Progenitor cell of endocrine pancreas (in vitro differentiated cells): ENCODE measurements at regions not wholly inside any gene's neighbourhood (a gene's known extent, or its start where the extent isn't known, plus 50 kb on each side); places are given as distances from the start of the nearest gene placed in this dataset.

Source experiments
- DNase-seq: peaks from one replicate; pipeline ENCODE4 v3.0.0; 2021; ENCODE audit warnings: low spot score; ENCODE audit not compliant: unreplicated experiment
- H3K27ac Mint-ChIP-seq: 2 replicates; pipeline ENCODE4 v1.8.0; 2021; ENCODE audit warnings: mild to moderate bottlenecking, moderate library complexity, mixed read lengths
- H3K27me3 Mint-ChIP-seq: 2 replicates; pipeline ENCODE4 v1.8.0; 2021; ENCODE audit warnings: mixed read lengths
- H3K36me3 Mint-ChIP-seq: 2 replicates; pipeline ENCODE4 v1.8.0; 2022; ENCODE audit warnings: mixed read lengths; ENCODE audit not compliant: insufficient read depth
- H3K4me1 Mint-ChIP-seq: 2 replicates; pipeline ENCODE4 v1.8.0; 2021; ENCODE audit warnings: low read depth, mixed read lengths
- H3K4me3 Mint-ChIP-seq: 2 replicates; pipeline ENCODE4 v1.8.0; 2021; ENCODE audit warnings: low read depth, mild to moderate bottlenecking, moderate library complexity, mixed read lengths
- H3K9me3 Mint-ChIP-seq: 2 replicates; pipeline ENCODE4 v1.8.0; 2021; ENCODE audit warnings: low read depth, mixed read lengths
- TF ChIP-seq, protein P1 (sequence below): fragments of 200-600 bp; sonication (generic); IDR thresholded peaks from one replicate; pipeline ENCODE4 v1.5.0; 2021; ENCODE audit warnings: antibody characterized with exemption, mild to moderate bottlenecking; ENCODE audit not compliant: unreplicated experiment

DNA sequence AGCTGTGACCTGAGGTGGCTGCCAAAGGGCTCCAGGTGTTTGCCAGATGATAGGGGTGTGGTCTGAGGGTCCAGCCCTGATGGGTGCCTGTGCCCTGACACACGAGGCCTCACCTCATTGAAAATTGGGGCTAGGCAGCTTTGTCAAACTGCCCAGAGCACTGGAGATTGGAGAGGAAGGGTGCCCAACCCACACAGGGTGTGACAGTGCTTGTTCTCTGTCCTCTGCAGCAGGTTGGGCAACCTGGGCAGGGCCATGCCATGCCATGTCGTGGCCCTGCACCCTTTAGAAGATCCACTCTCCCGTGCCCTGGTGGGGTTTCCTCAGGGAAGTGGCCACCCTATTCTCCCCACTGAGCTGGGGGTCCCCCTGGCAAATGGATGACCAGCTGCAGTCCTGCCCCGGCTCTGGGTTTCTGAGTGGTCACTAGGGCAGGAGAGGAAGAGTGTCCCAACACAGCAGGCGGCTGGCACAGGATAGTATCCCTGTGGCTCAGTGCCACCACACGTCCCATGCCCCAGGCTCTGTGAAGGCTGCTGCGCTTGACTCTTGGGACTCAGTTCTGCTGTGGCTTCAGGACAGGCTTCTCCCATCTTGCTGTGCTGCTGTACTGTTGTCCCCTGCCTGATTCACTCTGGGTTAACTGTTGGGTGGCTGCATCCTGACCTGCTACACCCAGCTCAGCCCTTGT, 100.8 kb upstream of the PITX1 start:
- no peak for DNase-seq
- H3K4me1 Mint-ChIP-seq: peaks cover 12% of the 10 kb centered on the region
- no peaks in the 10 kb centered on the region for H3K9me3 Mint-ChIP-seq
- no peak overlapping the region for H3K4me3 Mint-ChIP-seq
- peaks cover 79% of the 10 kb centered on the region for H3K27me3 Mint-ChIP-seq
- TF ChIP-seq, protein P1, sequence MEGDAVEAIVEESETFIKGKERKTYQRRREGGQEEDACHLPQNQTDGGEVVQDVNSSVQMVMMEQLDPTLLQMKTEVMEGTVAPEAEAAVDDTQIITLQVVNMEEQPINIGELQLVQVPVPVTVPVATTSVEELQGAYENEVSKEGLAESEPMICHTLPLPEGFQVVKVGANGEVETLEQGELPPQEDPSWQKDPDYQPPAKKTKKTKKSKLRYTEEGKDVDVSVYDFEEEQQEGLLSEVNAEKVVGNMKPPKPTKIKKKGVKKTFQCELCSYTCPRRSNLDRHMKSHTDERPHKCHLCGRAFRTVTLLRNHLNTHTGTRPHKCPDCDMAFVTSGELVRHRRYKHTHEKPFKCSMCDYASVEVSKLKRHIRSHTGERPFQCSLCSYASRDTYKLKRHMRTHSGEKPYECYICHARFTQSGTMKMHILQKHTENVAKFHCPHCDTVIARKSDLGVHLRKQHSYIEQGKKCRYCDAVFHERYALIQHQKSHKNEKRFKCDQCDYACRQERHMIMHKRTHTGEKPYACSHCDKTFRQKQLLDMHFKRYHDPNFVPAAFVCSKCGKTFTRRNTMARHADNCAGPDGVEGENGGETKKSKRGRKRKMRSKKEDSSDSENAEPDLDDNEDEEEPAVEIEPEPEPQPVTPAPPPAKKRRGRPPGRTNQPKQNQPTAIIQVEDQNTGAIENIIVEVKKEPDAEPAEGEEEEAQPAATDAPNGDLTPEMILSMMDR: no peak
- H3K36me3 Mint-ChIP-seq: no peaks in the 10 kb centered on the region
- H3K27ac Mint-ChIP-seq: no peak overlapping the region

DNA sequence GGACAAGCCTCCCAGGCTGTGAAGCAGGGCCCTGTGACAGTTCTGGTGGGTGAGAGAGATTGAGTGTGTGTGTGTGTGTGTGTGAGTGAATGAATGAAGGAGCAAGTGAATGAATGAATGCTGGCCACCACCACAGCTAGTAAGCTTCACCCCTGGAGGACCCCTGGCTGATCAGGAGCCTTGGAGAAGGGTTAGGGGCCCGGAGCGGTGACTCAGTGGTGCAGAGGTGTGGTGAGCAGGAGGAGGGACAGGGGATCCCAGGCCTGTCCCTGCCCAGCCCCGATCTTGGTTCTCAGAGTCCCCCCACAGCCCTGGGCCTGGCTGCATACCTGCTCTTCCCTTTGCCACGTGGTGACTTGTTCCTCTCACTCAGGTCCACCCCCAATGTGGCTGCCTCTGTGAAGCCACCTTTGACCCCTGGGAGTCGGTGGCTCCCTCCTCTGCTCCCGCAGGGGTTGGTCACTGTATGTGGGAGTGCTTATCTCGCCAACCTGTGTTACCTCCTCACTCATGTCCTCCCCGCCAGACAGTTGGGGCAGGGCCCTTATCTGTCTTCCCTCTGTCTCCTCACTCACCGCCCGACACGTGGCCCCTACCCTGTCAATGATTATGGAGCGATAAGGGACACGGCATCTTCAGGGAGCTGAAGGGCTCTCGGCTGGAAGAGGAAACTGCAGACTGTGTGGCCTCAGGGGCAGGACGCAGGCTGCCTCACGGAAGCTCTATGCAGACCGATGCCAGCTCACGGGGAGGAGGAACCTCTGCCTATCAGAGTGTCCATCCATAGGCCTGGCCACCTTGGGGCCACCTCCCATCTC, 99.9 kb upstream of the PITX1 start:
- peaks cover 15% of the 10 kb centered on the region for H3K4me1 Mint-ChIP-seq
- TF ChIP-seq, protein P1: no peak

DNA sequence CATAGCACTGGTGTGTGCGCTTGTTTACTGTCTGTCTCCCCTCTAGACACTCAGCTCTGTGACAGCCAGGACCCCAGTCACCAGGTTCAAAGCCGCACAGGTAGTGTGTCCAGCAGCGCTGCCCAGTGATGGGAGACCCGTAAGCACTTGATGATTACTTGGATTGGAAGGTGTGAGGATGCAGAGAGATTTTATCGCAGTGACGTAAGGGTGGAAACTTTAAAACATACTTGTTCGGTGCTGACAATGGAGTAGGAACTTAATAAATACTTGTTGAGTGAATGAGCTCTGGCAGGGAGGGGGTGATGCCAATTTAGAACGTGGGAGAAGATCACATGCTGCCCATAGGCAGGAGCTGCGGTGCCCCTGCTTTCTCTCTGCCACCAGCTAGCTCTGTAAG, 99.2 kb upstream of the PITX1 start:
- no peak for DNase-seq
- TF ChIP-seq, protein P1: no peak
- Mint-ChIP-seq H3K36me3 (no peaks in the 10 kb centered on the region), H3K4me1 (peaks cover 15% of the 10 kb centered on the region), H3K9me3 (no peaks in the 10 kb centered on the region), H3K4me3 (no peak overlapping the region), H3K27me3 (peaks cover 72% of the 10 kb centered on the region), H3K27ac (no peak overlapping the region)

More for the DNA sequence above, 99.9 kb upstream of the PITX1 start:
- Mint-ChIP-seq H3K9me3 (no peaks in the 10 kb centered on the region), H3K27ac (peak overlapping the region; percentile 73), H3K27me3 (peaks cover 77% of the 10 kb centered on the region), H3K36me3 (no peaks in the 10 kb centered on the region), H3K4me3 (no peak overlapping the region)
- no peak for DNase-seq

DNA sequence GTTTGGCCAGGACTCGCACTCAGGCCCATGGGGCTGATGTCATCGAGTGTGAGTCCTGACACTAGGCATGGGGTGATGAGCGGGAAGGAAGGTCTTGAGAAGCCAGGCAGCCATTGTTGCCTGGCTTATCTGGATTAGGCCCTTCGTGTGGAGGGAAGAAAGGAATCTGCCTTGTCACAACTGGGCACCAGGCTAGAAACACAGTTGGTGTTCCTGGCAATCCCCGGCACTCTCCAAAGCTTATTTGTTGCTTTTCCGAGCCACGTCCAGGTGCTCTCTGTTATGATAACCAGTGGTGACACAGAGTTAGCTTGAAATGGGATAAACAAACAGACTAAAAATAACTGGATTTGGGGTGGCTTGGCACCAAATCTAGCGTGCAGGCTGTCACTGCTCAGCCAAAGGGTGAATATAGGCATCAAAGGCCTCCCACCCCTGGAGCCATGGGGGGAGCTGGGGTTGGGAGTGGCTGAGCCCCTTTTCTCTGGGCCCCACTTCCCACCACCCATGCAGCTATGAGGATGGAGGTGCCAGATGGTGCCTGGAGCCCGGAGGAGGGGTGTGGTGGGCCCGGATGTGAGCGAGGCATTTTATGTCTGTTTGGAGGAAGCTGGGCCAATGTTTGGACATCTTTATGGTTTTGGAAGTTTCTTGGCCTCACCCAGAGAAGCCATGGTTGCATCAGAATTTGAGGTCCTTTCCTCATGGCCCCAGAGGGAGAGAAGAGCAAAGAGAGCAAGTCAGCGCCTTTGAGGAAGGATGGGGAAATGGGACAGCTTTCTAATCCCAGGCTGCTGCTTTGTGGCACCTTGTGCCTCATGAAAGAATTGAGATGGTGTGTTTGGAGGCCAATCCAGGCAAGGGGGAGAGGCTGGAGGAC, 98.0 kb upstream of the PITX1 start:
- no peak for DNase-seq
- Mint-ChIP-seq H3K4me1 (peaks cover 17% of the 10 kb centered on the region), H3K36me3 (no peaks in the 10 kb centered on the region), H3K27ac (no peak overlapping the region), H3K27me3 (peaks cover 64% of the 10 kb centered on the region), H3K4me3 (no peak overlapping the region), H3K9me3 (no peaks in the 10 kb centered on the region)
- TF ChIP-seq, protein P1: no peak
